Inflammatory macrophage treated with lipopolysaccharide for 4 hours (primary cell): ENCODE measurements at regions not wholly inside any gene's neighbourhood (a gene's known extent, or its start where the extent isn't known, plus 50 kb on each side); places are given as distances from the start of the nearest gene placed in this dataset.
"Not testable (repeated sequence)": the region's sequence is repeated elsewhere in the genome, so short reads cannot be mapped to it uniquely, and the experiment has no call there.

Source experiments
- DNase-seq: peaks from one replicate; pipeline ENCODE4 v3.0.0-alpha.2; 2020

DNA sequence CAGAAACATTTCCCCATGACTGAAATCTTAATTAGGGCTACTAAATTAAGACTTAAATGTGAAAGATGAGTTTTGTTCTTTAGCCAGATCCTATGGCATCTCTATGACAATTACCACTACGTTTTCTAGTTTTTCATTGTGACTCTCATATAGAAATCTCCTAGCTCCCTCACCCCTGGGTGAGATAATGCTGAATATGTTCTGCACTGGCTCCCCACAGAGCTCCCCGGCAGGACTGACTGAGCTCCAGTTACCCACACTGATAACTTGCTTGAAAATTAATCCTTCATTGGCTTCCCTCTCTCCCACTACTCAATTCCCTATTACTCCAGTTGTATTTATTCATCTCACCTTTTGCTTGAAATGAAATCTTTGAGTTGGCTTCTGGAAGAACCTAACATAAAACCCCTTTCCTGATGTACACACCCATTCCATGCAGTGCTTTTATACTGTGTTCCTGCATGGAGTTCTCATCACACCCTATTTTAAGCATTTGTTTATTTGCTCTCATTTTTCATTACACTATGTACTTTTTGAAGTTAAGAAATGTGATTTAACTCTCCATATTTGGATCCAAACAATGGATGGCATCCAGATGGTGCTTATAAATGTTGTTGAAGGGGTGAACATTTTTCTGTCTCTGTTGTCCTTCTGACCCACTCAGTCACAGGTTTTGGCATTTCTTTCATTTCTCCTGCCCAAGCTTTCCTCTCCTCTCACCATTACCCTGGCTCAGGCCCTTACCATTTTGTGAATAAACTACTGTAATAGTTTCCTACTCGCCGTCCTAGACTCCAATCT is 623.4 kb downstream of the SPRY1 start:
- no peak for DNase-seq

DNA sequence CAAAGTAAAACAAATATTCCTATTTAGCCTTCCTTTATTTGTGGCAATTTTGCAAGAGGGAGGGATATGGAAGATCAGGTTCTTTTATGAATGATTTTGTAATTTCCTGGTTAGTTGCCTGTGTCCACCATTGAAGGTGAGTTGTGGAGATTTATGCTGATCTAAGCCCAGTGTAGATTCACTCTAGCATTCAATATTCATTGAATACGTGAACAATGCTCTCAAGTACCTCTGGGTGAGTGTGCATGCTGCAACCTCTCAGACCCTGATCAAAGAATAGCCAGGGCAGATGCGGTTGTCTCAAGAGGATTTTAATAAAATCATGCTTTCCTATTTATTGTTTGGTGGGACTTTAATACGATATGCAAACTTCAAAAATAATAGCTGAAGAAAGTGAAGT is 628.4 kb downstream of the SPRY1 start:
- no peak for DNase-seq

DNA sequence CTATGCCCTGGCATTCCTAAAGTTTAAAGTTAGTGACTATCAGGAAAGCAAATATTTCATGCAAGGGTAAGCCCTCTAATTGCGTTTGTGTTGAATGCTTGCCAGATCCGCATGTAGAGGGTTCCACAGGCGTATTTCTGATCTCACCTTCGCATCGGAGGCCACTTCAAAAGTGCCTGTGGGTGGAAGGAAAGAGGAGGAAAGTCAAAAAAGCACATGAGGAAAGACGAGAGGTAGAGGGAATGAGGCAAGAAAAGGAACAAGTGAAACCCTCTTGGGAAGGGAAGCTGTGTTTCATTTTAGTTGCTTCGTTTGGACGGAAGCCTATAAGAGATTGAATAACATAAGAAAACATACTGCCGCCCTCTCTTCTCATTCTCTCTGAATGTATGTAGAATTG is 628.8 kb downstream of the SPRY1 start:
- DNase-seq: no peak

DNA sequence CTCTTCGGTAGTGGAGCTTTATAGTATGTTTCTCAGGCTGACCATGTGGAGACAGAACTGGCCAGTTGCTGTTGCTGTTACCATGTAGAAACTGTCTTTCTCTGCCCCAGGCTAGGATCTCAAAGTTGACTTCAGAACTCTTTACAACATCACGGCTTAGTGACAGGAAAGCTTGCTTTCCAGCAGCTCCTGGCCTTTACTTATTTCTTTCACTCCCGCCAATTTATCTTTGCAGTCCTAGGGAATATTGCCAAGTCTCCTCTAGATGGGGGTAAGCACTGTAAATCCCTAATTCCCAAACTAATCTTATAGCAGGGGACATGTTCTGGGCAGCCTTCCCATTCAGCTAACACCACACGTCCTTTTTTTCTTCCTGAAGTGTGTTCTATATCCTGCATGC is 631.6 kb downstream of the SPRY1 start:
- no peak for DNase-seq

DNA sequence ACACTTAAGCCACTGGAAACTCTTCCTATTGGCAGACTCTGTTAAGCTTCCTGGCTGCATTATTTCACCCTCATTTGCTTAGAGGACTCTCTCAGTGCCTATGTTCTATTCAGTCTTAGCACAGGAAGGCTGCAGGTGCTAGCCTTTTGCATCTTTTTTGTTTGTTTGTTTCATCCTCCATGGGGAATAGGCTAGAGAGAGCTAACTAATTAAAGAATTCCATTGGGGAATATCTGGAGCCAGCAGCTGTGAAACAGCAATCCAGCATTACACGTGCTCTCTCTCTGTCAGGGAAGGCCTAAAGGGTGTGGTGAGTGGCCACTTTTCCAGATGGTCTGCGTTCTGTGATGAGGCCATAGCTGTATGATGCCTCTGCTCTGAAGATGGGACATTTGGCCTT is 633.6 kb downstream of the SPRY1 start:
- DNase-seq: no peak

DNA sequence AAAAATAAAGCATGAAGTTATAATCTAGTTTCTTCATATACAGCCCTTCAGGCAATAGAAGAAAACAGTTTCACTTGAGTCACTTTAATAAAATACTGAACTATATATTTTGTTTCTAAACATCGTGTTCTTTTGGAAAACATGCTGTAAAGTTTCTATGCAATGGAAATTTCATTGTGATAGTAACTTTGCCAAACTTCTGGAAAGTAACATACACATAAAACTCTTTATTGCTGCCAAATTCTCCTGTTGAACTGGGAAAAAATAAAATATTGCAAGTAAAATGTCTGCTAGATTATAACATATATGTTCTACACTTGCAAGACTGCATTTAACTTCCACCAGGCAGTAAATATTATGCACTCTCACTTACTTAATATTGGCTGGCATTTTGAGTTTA is 635.4 kb downstream of the SPRY1 start:
- DNase-seq: no peak

DNA sequence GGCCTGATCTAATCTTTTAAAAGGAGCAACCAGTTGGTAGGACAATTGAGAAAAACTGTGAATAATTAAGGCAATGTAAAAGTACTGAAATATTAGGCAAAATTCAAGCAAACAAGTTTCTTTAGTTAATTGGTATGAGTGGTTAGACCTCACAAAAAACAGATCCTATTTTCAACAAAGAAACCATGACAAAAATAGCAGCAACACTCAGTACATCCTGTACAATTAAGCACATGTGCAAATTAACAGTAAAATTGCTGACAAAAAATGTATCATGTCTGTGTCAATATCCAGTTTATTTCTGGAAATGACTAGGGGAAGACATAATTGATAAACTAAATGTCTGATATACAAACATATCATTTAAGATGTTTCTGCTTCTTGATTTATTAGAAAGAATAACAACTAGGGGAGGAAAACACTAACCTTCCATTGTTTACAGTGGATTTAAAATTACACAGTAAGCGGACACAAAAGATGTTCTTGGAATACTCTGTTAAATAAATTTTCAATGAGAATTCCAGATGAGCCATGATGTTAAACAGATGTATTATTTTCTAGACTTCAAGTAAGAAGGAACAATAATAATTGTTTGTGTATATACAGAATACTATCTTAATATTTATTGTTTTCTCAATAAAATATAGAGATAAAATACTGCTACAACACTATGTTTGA is 638.9 kb downstream of the SPRY1 start:
- no peak for DNase-seq

DNA sequence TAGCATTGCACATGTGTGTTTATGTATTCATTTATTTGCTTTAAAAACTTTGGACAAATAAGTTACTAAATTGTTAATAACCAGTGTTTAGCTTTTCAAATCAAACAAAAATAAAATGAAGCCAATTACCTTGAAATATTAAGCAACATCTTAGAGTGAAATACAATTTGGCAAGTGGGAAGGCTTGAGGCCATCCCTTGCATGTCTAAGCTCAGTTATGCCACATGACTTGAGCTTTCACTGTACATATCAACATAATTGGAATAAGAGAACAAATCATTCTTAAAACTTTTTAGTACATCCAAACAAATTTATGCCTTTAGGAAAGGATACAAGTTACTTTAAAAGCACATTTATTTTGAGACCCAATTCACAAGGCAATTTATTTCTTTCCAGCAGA is 640.6 kb downstream of the SPRY1 start:
- no peak for DNase-seq

DNA sequence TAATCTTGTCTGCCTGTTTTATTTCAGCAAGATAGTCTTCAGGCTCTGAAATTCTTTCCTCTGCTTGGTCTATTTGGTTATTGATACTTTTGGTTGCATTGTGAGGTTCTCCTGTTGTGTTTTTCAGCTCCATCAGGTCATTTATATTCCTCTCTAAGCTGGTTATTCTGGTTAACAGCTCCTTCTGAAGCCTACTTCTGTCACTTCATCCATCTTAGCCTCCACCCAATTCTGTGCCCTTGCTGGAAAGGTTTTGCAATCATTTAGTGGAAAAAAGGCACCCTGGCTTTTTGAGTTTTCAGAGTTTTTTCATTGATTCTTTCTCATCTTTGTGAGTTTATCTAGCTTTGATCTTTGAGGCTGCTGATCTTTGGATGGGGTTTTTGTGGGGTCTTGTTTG is 647.7 kb downstream of the SPRY1 start:
- DNase-seq: no peak

DNA sequence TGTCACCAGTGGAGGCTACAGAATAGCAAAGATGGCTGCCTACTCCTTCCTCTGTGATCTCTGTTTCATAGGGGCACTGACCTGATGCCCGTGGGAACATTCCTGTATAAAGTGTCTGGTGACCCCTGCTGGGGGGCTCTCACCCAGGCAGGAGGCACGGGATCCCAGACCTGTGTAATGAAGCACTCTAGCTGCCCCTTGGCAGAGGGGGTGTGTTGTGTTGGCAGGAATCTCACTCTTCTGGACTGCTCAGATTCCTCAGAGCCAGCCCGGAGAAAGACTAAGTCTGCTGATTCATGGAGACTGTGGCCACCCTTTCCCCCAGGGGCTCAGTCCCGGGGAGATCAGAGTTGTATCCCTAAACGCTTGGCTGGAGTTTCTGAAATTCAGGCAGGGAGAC is 648.3 kb downstream of the SPRY1 start:
- DNase-seq: no peak

DNA sequence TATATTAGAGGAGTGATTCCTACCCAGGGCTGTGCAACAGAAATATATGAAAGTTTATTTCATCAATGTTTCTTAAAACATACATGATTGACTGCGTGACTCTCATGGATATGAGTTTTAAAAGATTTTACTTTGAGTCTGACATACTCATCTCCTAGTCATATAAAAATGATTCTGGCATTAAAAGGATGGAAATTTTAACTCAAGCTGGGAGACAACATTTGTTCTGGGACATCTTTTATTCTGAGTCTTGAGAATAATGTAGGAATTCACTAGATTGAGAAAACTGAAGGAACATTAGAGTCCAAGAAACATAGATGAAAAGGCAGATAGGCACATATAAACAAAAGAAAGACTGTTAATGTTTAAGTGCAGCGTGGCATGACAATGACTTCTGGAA is 649.6 kb downstream of the SPRY1 start:
- no peak for DNase-seq

DNA sequence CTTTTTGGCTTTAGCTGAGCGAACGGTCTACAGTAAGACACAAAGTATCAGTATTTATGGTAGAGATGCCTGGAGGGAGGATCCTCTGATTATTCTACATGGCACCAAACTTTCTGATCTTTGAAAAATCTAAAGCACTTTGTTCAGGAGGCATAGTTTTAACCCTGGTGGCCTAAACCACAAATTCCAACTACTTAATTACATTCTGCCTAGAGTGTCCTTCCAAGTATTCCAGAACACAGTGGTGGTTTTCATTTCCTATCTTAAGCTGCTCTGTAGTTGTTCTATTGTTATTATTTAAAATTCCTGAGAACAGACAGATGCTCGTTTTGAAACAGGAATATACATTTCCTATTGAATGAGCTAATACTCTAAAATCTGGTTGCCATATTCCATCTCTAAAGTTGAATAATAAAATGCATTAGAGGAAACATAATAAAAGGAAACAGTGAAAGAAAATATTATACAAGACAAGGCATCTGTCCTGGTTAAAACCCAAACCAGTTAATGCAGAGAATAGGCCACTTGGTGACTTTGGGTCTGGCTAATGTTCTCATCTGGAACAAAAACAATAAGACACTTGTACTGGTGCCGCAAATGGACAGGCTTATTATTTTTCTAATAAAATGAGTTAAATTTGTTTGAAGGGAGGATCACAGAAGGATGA is 657.4 kb downstream of the SPRY1 start:
- no peak for DNase-seq

DNA sequence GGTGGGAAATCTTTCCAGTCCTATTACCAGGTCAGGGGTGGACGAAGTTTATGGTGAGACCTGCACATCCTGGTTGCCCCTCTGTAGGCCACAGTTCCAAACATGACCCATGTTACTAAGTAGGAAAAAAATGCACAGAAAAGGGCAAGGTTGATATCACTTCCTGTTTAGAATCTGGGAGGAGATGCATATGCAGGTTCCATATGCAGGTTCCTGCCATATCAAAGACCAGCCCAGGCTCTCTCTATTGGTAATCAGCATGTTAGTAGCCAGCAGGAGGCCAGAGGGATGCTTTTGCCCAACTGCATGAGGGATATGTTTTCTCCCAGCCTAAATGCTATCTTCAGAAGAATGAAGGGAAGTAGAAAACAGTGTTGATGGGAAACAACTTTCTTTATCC is 657.2 kb downstream of the ANKRD50 start:
- DNase-seq: no peak

DNA sequence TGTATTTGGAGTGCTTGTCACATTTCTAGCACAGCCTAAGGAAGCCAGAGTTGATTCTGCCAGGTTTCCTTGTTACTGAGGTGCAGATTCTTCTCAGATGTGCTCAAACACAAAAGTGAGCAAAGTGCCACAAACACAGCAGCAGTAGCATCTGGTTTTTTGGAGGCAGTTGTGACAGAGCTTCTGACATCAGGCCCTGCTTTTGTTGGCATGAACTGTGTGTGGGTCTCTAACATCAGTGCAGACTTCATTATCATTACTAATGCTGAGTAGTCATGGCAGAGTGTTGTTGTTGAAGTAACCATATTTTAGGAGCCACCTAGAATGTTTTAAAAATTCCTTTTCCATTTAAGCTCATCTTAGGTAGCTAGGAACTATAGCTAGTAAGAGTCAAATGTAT is 656.6 kb downstream of the ANKRD50 start:
- DNase-seq: no peak

DNA sequence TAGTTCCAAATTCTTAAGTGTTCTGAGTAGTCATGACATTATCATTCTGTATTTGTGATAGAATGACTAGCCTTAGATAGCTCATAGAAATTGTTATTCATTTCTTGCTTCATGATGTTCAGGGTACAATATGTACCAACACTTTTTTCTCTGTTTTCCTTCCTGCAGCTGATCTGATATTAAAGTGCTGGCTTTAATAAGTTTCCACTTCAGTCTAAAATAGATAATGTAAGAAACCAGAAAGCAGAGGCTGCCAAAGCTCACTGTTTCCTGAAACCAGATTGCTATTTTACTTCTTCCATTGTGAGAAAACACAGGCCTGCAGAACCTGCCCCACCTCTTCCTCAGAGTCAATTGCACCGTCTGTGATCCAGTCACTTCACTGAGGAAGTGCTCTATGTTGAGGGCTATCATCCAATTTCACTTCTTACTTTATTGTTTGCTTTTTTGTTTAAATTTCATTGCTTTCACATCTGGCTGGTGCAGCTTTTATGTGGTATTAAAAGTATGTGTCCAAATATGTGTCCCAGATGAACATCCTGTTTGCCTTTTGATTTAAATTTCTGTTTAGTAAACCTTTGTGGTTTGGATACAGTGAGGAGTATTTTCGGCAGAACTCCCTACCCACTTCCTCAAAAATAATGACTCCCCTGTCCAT is 652.1 kb downstream of the ANKRD50 start:
- DNase-seq: peak; percentile 44

DNA sequence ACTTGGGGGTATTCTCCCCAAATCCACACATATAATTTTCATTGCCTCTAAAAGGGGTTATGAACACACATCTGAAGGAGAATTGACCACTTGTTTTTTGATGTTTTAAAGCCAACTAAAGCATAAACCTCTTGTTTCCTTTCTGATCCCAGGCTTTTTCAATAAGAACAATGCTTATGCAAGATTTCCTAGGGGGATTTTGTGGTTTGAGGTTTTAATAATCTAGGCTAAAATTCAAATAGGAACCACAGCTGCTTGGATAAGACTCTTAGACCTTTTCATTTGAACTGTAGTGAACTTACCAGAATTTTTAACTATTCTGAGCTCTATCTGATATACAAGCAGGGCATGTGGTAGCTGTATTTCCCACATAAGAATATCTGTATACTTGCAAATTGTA is 651.1 kb downstream of the ANKRD50 start:
- DNase-seq: no peak

DNA sequence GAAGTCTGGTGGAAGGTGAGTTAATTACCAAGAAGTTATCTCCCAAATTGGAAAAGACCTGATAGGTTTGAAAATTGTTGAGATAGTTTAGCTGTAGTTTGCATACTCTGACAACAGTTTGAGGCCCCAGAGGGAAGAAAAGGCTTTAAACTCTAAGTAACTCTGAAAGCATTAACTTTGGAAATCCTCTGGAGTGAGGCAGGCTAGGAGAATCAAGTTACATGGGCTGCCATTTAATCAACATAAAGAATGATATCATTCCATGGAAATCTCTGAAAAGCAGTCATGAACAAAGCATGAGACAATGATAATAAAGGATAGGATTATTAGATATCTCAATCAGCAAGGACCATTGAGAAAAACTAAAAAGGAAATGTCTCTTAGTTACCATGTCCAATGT is 647.1 kb downstream of the ANKRD50 start:
- no peak for DNase-seq

DNA sequence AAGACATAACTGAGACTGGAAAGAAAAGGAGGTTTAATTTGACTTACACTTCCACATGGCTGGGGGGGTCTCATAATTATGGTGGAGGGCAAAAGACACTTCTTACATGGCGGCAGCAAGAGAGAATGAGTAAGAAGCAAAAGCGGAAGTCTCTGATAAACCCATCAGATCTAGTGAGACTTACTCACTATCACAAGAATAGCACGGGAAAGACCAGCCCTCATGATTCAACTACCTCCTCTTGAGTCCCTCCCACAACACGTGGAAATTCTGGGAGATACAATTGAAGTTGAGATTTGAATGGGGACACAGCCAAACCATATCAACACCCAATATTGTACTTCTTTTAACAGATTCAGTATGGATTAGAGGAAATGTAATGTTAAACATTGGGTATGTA is 646.6 kb downstream of the ANKRD50 start:
- peak; percentile 52 for DNase-seq

DNA sequence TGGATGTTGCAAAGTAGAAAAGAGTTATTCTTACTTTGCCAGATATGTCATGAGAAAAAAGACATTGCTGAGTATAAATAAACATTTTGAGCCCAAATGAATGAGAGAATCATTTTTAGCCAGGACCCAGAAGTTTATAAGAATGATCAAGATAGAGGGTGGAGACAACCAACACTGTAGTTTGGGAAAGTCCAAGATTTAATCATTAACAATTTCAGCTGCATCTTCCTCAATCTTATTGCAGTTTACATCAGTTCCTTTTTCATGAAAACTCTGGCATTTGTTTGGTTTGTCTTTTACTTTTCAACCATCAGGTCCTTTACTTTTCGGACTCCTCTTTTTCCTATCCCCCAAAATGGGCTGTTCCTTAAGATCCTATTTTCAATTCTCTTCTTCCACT is 645.9 kb downstream of the ANKRD50 start:
- peak; percentile 75 for DNase-seq

DNA sequence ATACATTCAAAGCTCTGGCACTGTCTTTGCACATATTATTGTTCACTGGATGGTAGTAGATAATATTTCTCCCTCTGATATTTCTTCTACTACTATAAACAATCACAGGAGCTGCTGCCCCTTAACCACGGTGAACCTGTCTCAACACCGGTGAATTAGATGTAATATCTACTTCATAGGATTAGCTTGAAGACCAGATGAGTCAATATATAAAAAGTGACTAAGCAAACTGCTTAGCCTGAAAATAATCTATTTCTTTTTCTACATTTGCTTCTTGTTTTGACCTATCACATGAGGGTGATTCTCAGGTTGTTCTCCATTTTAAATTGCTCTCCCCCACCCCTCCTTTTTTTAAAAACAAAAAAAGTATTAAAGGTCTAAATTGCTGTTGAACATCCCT is 645.5 kb downstream of the ANKRD50 start:
- peak; percentile 54 for DNase-seq

DNA sequence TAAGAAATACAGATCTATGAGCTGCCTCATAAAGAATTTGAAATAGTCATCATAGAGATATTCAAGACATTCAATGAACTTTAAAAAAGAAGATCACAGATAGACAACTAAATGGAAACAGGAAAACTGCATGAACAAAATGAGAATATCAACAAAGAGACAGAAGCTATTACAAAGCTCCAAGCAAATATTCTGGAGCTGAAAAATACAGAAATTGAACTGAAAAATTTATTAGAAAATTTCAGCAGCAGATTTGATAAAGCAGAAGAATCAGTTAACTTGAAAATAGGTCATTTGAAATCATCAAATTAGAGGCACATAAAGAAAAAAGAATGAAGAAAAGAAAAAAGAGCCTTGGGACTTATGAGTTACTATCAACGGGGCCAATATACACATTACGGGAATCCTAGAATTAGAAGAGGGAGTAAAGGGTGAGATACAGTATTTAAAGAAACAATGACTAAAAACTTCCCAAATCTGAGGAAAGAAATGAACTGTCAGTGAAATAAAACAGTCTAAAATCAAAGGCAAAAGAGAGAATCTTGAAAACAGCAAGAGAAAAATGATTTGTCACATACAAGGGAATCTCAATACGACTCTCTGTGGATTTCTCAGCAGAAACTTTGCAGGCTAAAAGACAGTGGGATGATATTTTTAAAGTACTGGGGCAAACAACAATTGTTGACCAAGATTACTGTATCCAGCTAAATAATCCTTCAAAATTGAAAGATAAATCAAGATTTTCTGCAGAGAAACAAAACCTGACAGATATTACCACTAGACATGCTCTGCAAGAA is 641.6 kb downstream of the ANKRD50 start:
- DNase-seq: no peak

DNA sequence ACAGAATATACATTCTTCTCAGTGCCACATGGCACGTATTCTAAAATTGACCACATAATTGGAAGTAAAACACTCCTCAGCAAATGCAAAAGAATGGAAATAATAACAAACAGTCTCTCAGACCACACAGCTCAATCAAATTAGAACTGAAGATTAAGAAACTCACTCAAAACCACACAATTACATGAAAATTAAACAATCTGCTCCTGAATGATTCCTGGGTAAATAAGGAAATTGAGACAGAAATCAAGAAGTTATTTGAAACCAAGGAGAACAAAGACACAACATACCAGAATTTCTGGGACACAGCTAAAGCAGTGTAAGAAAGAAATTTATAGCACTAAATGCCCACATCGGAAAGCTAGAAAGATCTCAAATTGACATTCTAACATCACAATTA is 637.3 kb downstream of the ANKRD50 start:
- DNase-seq: not testable (repeated sequence)
